Uterus (tissue), 2 donors: ENCODE measurements at regions not wholly inside any gene's neighbourhood (a gene's known extent, or its start where the extent isn't known, plus 50 kb on each side); places are given as distances from the start of the nearest gene placed in this dataset.
"Not testable (repeated sequence)": the region's sequence is repeated elsewhere in the genome, so short reads cannot be mapped to it uniquely, and the experiment has no call there.

Experiments used
- POLR2A ChIP-seq, 2 donors: fragments of 450-650 bp; IDR thresholded peaks; one replicate each; pipeline ENCODE4 v1.6.1; 2016; ENCODE audit warnings: antibody characterized with exemption in 2 of 2, mild to moderate bottlenecking in 1 of 2, moderate library complexity in 1 of 2
- TF ChIP-seq, protein P1 (sequence below), 4 experiments: fragments of 200-600 bp in 2 of 4; fragments of 450-650 bp in 2 of 4; sonication (generic) in 2 of 4; IDR thresholded peaks; one replicate each; pipeline ENCODE4 v1.5.1; 2016 to 2019; ENCODE audit warnings: antibody characterized with exemption in 4 of 4, mild to moderate bottlenecking in 2 of 4, moderate library complexity in 1 of 4

DNA sequence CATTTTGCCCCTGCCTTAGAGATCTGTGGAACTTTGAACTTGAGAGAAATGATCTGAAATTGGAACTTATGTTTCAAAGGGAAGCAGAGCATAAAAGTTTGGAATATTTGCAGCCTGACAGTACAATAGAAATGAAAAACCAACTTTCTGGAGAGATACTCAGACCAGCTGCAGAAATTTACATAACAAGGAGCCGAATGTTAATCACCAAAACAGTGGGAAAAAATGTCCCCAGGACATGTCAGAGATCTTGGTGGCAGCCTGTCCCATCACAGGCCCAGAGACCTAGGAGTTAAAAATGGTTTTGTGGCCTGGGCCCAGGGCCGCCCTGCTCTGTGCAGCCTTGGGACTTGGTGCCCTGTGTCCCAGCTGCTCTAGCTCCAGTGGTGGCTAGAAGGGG lies 94.8 kb downstream of the CDRT15L2 start:
- TF ChIP-seq POLR2A (IDR thresholded peaks at IDR 0.05), result not testable (repeated sequence)
- TF ChIP-seq, protein P1, sequence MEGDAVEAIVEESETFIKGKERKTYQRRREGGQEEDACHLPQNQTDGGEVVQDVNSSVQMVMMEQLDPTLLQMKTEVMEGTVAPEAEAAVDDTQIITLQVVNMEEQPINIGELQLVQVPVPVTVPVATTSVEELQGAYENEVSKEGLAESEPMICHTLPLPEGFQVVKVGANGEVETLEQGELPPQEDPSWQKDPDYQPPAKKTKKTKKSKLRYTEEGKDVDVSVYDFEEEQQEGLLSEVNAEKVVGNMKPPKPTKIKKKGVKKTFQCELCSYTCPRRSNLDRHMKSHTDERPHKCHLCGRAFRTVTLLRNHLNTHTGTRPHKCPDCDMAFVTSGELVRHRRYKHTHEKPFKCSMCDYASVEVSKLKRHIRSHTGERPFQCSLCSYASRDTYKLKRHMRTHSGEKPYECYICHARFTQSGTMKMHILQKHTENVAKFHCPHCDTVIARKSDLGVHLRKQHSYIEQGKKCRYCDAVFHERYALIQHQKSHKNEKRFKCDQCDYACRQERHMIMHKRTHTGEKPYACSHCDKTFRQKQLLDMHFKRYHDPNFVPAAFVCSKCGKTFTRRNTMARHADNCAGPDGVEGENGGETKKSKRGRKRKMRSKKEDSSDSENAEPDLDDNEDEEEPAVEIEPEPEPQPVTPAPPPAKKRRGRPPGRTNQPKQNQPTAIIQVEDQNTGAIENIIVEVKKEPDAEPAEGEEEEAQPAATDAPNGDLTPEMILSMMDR (IDR thresholded peaks at IDR 0.05), result not testable (repeated sequence)
